IMR-90 (cell line): ENCODE measurements at regions not wholly inside any gene's neighbourhood (a gene's known extent, or its start where the extent isn't known, plus 50 kb on each side); places are given as distances from the start of the nearest gene placed in this dataset.

ENCODE experiments used
- ATAC-seq: fragments of 200-7000 bp; cut with Tn5 transposase; 2 replicates; pipeline ENCODE4 v1.9.1; 2020; ENCODE audit warnings: low read depth, mild to moderate bottlenecking, moderate library complexity
- BruUV-seq: library from RNA; stranded (reverse); fragments of 400-500 nt; replicated peaks from 2 replicates; lab custom pipeline; 2021; lab: Mats Ljungman, UMichigan
- CTCF ChIA-PET: fragments of 300-600 bp; formaldehyde crosslinking; extraction: SDS; loops from one replicate; lab custom pipeline; 2021; ENCODE audit warnings: antibody characterized with exemption; lab: Yijun Ruan, JAX
- POLR2A ChIA-PET: fragments of 300-600 bp; sonication (Branson Sonifier 250); formaldehyde crosslinking; loops from one replicate; lab custom pipeline; 2022; ENCODE audit warnings: antibody characterized with exemption; ENCODE audit not compliant: unreplicated experiment; lab: Charles Lee
- DNase-seq: peaks from one replicate; pipeline ENCODE4 v3.0.0; 2013
- H2AFZ ChIP-seq: replicated peaks from 2 replicates; pipeline ENCODE3; 2013; ENCODE audit warnings: low read length, mild to moderate bottlenecking; ENCODE audit not compliant: poor library complexity
- H2AK5ac ChIP-seq: 2 replicates; pipeline ENCODE4 v1.6.1; 2013; ENCODE audit warnings: low read depth, low read length, inconsistent platforms
- H2AK9ac ChIP-seq: replicated peaks from 2 replicates; pipeline ENCODE3; 2013; ENCODE audit warnings: mild to moderate bottlenecking, low read depth, low read length, moderate library complexity; ENCODE audit not compliant: poor library complexity
- H2BK120ac ChIP-seq: 2 replicates; pipeline ENCODE4 v1.6.1; 2013; ENCODE audit warnings: low read depth, low read length, inconsistent platforms
- H2BK15ac ChIP-seq: 3 replicates; pipeline ENCODE4 v1.6.1; 2013; ENCODE audit warnings: low read depth, low read length, inconsistent platforms
- H2BK20ac ChIP-seq: 2 replicates; pipeline ENCODE4 v1.6.1; 2013; ENCODE audit warnings: low read depth, mild to moderate bottlenecking, inconsistent platforms, low read length, moderate library complexity
- H2BK5ac ChIP-seq: 2 replicates; pipeline ENCODE4 v1.6.1; 2013; ENCODE audit warnings: mild to moderate bottlenecking, low read depth, low read length, inconsistent platforms; ENCODE audit not compliant: poor library complexity, severe bottlenecking
- H3K14ac ChIP-seq: replicated peaks from 2 replicates; pipeline ENCODE4 v1.6.1; 2013; ENCODE audit warnings: low read depth, low read length, inconsistent platforms
- H3K18ac ChIP-seq: 2 replicates; pipeline ENCODE4 v1.6.1; 2013; ENCODE audit warnings: low read depth, low read length, control low read depth
- H3K23ac ChIP-seq: 2 replicates; pipeline ENCODE4 v1.6.1; 2013; ENCODE audit warnings: low read depth, low read length, inconsistent platforms
- H3K27ac ChIP-seq: 2 replicates; pipeline ENCODE4 v1.5.1; 2013; ENCODE audit warnings: mild to moderate bottlenecking, control low read depth, low read length; ENCODE audit not compliant: insufficient read depth
- H3K27me3 ChIP-seq: 2 replicates; pipeline ENCODE4 v1.6.1; 2013; ENCODE audit warnings: low read length; ENCODE audit not compliant: control insufficient read depth, insufficient read depth
- H3K36me3 ChIP-seq: 2 replicates; pipeline ENCODE4 v1.6.1; 2013; ENCODE audit warnings: low read length, mixed read lengths; ENCODE audit not compliant: control insufficient read depth, insufficient read depth
- H3K4ac ChIP-seq: 2 replicates; pipeline ENCODE4 v1.6.1; 2013; ENCODE audit warnings: low read depth, low read length, inconsistent platforms
- H3K4me1 ChIP-seq: 2 replicates; pipeline ENCODE4 v1.6.1; 2013; ENCODE audit warnings: low read length, mixed read lengths; ENCODE audit not compliant: control insufficient read depth, insufficient read depth
- H3K4me2 ChIP-seq: 2 replicates; pipeline ENCODE4 v1.6.1; 2013; ENCODE audit warnings: low read depth, mild to moderate bottlenecking, control low read depth, low read length, moderate library complexity
- H3K4me3 ChIP-seq: 2 replicates; pipeline ENCODE4 v1.5.1; 2013; ENCODE audit warnings: low read depth, mild to moderate bottlenecking, control low read depth, low read length, moderate library complexity; ENCODE audit not compliant: insufficient read depth
- H3K56ac ChIP-seq: 2 replicates; pipeline ENCODE4 v1.6.1; 2013; ENCODE audit warnings: low read length, inconsistent platforms; ENCODE audit not compliant: insufficient read depth; ENCODE audit errors: extremely low read depth
- H3K79me1 ChIP-seq, 2 experiments: 2 replicates each; pipeline ENCODE4 v1.6.1; 2013; ENCODE audit warnings: low read length in 2 of 2, inconsistent platforms in 1 of 2, low read depth in 1 of 2
- H3K9ac ChIP-seq: 2 replicates; pipeline ENCODE4 v1.6.1; 2013; ENCODE audit warnings: low read depth, low read length, control low read depth
- H3K9me1 ChIP-seq: 2 replicates; pipeline ENCODE4 v1.6.1; 2013; ENCODE audit warnings: low read length, inconsistent platforms; ENCODE audit not compliant: insufficient read depth
- H3K9me3 ChIP-seq: 2 replicates; pipeline ENCODE4 v1.6.1; 2013; ENCODE audit warnings: low read length; ENCODE audit not compliant: control insufficient read depth, insufficient read depth
- H4K20me1 ChIP-seq: 2 replicates; pipeline ENCODE4 v1.6.1; 2013; ENCODE audit warnings: low read length, inconsistent platforms; ENCODE audit not compliant: insufficient read depth
- H4K5ac ChIP-seq: 2 replicates; pipeline ENCODE4 v1.6.1; 2013; ENCODE audit warnings: mild to moderate bottlenecking, low read depth, low read length, control low read depth
- H4K8ac ChIP-seq, 2 experiments: 2 replicates each; pipeline ENCODE4 v1.6.1; 2013; ENCODE audit warnings: low read depth in 2 of 2, low read length in 2 of 2, control low read depth in 1 of 2, inconsistent platforms in 1 of 2
- H4K91ac ChIP-seq: 2 replicates; pipeline ENCODE4 v1.6.1; 2013; ENCODE audit warnings: low read depth, low read length, inconsistent platforms; ENCODE audit not compliant: insufficient read depth
- BHLHE40 ChIP-seq: fragments of 150-350 bp; IDR thresholded peaks from 2 replicates; pipeline ENCODE4 v1.6.1; 2016; ENCODE audit warnings: mild to moderate bottlenecking, low read depth, low read length
- CEBPB ChIP-seq: IDR thresholded peaks from 2 replicates; pipeline ENCODE4 v1.6.1; 2012; ENCODE audit warnings: low read depth, low read length, improper control_type of control experiment
- CHD1 ChIP-seq: IDR thresholded peaks from 2 replicates; pipeline ENCODE4 v1.6.1; 2012; ENCODE audit warnings: low read depth, low read length, improper control_type of control experiment
- CTCF ChIP-seq: conservative IDR thresholded peaks from 2 replicates; pipeline ENCODE4 v1.5.1; 2012; ENCODE audit warnings: mild to moderate bottlenecking, low read depth, low read length, improper control_type of control experiment
- ELK1 ChIP-seq: fragments of 150-350 bp; IDR thresholded peaks from 2 replicates; pipeline ENCODE4 v1.6.1; 2016; ENCODE audit warnings: low read depth, mild to moderate bottlenecking, low read length, moderate library complexity, borderline replicate concordance
- FOS ChIP-seq: fragments of 150-350 bp; IDR thresholded peaks from 2 replicates; pipeline ENCODE4 v1.6.1; 2016; ENCODE audit warnings: low read depth, low read length
- MAFK ChIP-seq: IDR thresholded peaks from 2 replicates; pipeline ENCODE4 v1.6.1; 2012; ENCODE audit warnings: low read depth, low read length, improper control_type of control experiment
- MAZ ChIP-seq: IDR thresholded peaks from 2 replicates; pipeline ENCODE4 v1.6.1; 2012; ENCODE audit warnings: low read depth, mild to moderate bottlenecking, low read length, improper control_type of control experiment, moderate library complexity, borderline replicate concordance
- MXI1 ChIP-seq: IDR thresholded peaks from 2 replicates; pipeline ENCODE4 v1.6.1; 2012; ENCODE audit warnings: low read depth, mild to moderate bottlenecking, low read length, moderate library complexity, borderline replicate concordance
- NFE2L2 ChIP-seq: fragments of 150-350 bp; IDR thresholded peaks from 2 replicates; pipeline ENCODE4 v1.6.1; 2016; ENCODE audit warnings: low read depth, mild to moderate bottlenecking, low read length
- POLR2A ChIP-seq: IDR thresholded peaks from 2 replicates; pipeline ENCODE4 v1.6.1; 2012; ENCODE audit warnings: mild to moderate bottlenecking, low read depth, low read length
- RAD21 ChIP-seq: IDR thresholded peaks from 2 replicates; pipeline ENCODE4 v1.6.1; 2012; ENCODE audit warnings: low read length, improper control_type of control experiment
- RCOR1 ChIP-seq: IDR thresholded peaks from 2 replicates; pipeline ENCODE4 v1.6.1; 2012; ENCODE audit warnings: mild to moderate bottlenecking, low read length, improper control_type of control experiment; ENCODE audit not compliant: insufficient replicate concordance
- RFX5 ChIP-seq: IDR thresholded peaks from 2 replicates; pipeline ENCODE4 v1.8.0; 2012; ENCODE audit warnings: low read depth, mild to moderate bottlenecking, low read length, moderate library complexity
- SMC3 ChIP-seq: fragments of 150-350 bp; IDR thresholded peaks from 2 replicates; pipeline ENCODE4 v1.6.1; 2016; ENCODE audit warnings: low read depth, mild to moderate bottlenecking, antibody characterized with exemption, low read length, moderate library complexity
- USF2 ChIP-seq: fragments of 150-350 bp; IDR thresholded peaks from 2 replicates; pipeline ENCODE4 v1.6.1; 2017; ENCODE audit warnings: mild to moderate bottlenecking, antibody characterized with exemption, low read length, low read depth
- WGBS, 2 experiments: methylation state at CpG; one replicate each; pipeline versions ENCODE4 v1.1.5 to v1.1.7; 2013; ENCODE audit warnings: missing lambda C conversion rate in 2 of 2; ENCODE audit not compliant: insufficient read length in 1 of 2; ENCODE audit errors: extremely low coverage in 2 of 2; 5-methylcytosine and 5-hydroxymethylcytosine counted together
- dilution Hi-C: fragments of 300-500 bp; cut with HindIII; formaldehyde crosslinking; loops from one replicate; pipeline ENCODE4 v1.14.3; 2018; ENCODE audit warnings: low sequenced_read_pairs; ENCODE audit not compliant: unreplicated experiment
- in situ Hi-C: fragments of 300-500 bp; cut with MboI; formaldehyde crosslinking; loops from 3 replicates; pipeline ENCODE4 v1.14.3; 2019; ENCODE audit warnings: low sequenced_read_pairs, inconsistent platforms, mixed read lengths
- intact Hi-C: fragments of 100-400 bp; cut with micrococcal nuclease; formaldehyde crosslinking; loops from 2 replicates; pipeline ENCODE4 v1.10.0; 2022

- Histone ChIP-seq H3K27ac (no peak overlapping the region), H2AK5ac (no peak overlapping the region), H4K5ac (no peak overlapping the region), H4K91ac (no peak overlapping the region), H3K36me3 (no peaks in the 10 kb centered on the region), H3K4me2 (no peak overlapping the region), H3K14ac (no peak overlapping the region), H2AFZ (no peak overlapping the region), H3K79me1 (no peaks in the 10 kb centered on the region), H3K9me1 (no peaks in the 10 kb centered on the region), H2AK9ac (no peak overlapping the region), H4K20me1 (no peaks in the 10 kb centered on the region), H2BK5ac (no peak overlapping the region), H3K18ac (no peak overlapping the region), H3K27me3 (no peaks in the 10 kb centered on the region), H3K4ac (no peak overlapping the region), H2BK15ac (no peak overlapping the region), H3K9ac (no peak overlapping the region), H3K4me1 (no peaks in the 10 kb centered on the region), H4K8ac (no peak overlapping the region), H3K9me3 (no peaks in the 10 kb centered on the region), H2BK20ac (no peak overlapping the region), H2BK120ac (no peak overlapping the region), H3K23ac (no peak overlapping the region), H3K56ac (no peak overlapping the region), H3K4me3 (no peak overlapping the region)
- in situ Hi-C loops, result no loop called here
- no TSS peak for BruUV-seq
- no peak for TF ChIP-seq POLR2A
- no peak for TF ChIP-seq MAZ
- TF ChIP-seq RCOR1, result no peak
- TF ChIP-seq RFX5, result no peak
- no peak for TF ChIP-seq BHLHE40
- TF ChIP-seq CEBPB, result no peak
- no peak for TF ChIP-seq NFE2L2
- no peak for TF ChIP-seq CHD1
- no peak for TF ChIP-seq MXI1
- TF ChIP-seq RAD21, result no peak
- TF ChIP-seq CTCF, result no peak
- no peak for TF ChIP-seq FOS
- no peak for TF ChIP-seq SMC3
- no peak for TF ChIP-seq ELK1
- TF ChIP-seq MAFK, result no peak
- TF ChIP-seq USF2, result no peak
- DNase-seq, result no peak
- POLR2A ChIA-PET, result no interaction called here
- intact Hi-C loops, result no loop called here
- CTCF ChIA-PET, result no interaction called here
- WGBS, 2 experiments, result no CpG with 5 or more reads among the region's 2 CpGs
- dilution Hi-C loops, result no loop called here
- ATAC-seq, result no peak
Measured at GRCh38 chr1:168843950-168844349, 114.9 kb upstream of the DPT start.
